CD4-positive, alpha-beta T cell treated with Interleukin-6 for 4 hours (primary cell): ENCODE measurements at regions not wholly inside any gene's neighbourhood (a gene's known extent, or its start where the extent isn't known, plus 50 kb on each side); places are given as distances from the start of the nearest gene placed in this dataset.
"Not testable (repeated sequence)": the region's sequence is repeated elsewhere in the genome, so short reads cannot be mapped to it uniquely, and the experiment has no call there.

Experiments
- DNase-seq: peaks from one replicate; pipeline ENCODE4 v3.0.0-alpha.2; 2020; ENCODE audit warnings: mixed read lengths

- DNase-seq = no peak
These were observed 142.6 kb downstream of the CDH26 start for GRCh38 chr20:60100780-60101179.

- DNase-seq = no peak
These were observed 143.1 kb downstream of the CDH26 start for GRCh38 chr20:60101201-60101890.

- no peak for DNase-seq
These were observed 143.7 kb downstream of the CDH26 start for GRCh38 chr20:60101891-60102281.

- no peak for DNase-seq
These were observed 144.5 kb downstream of the CDH26 start for GRCh38 chr20:60102665-60103210.

GRCh38 chr20:60104993-60105803 is 147.0 kb downstream of the CDH26 start:
- DNase-seq = no peak

GRCh38 chr20:60106186-60106585 is 148.0 kb downstream of the CDH26 start:
- DNase-seq = not testable (repeated sequence)

- DNase-seq = no peak
These were observed 149.6 kb downstream of the CDH26 start for GRCh38 chr20:60107621-60108390.

GRCh38 chr20:60108397-60108796 is 150.2 kb downstream of the CDH26 start:
- DNase-seq = no peak

- DNase-seq = no peak
These were observed 155.0 kb downstream of the CDH26 start for GRCh38 chr20:60113024-60113724.

- no peak for DNase-seq
These were observed 155.5 kb downstream of the CDH26 start for GRCh38 chr20:60113771-60114170.

GRCh38 chr20:60115451-60115850 is 157.2 kb downstream of the CDH26 start:
- no peak for DNase-seq

GRCh38 chr20:60116128-60116909 is 158.1 kb downstream of the CDH26 start:
- no peak for DNase-seq

GRCh38 chr20:60117065-60117464 is 158.8 kb downstream of the CDH26 start:
- no peak for DNase-seq

GRCh38 chr20:60121903-60122302 is 163.7 kb downstream of the CDH26 start:
- DNase-seq = no peak

- no peak for DNase-seq
These were observed 164.4 kb downstream of the CDH26 start for GRCh38 chr20:60122671-60123070.

GRCh38 chr20:60123096-60123495 is 164.9 kb downstream of the CDH26 start:
- DNase-seq = no peak

GRCh38 chr20:60123652-60124051 is 165.4 kb downstream of the CDH26 start:
- DNase-seq = no peak

- DNase-seq = no peak
These were observed 166.7 kb downstream of the CDH26 start for GRCh38 chr20:60124776-60125381.

GRCh38 chr20:60125513-60125912 is 167.3 kb downstream of the CDH26 start:
- no peak for DNase-seq

- no peak for DNase-seq
These were observed 168.8 kb downstream of the CDH26 start for GRCh38 chr20:60126975-60127374.

GRCh38 chr20:60131375-60131774 is 173.2 kb downstream of the CDH26 start:
- DNase-seq = no peak
